Endothelial cell (in vitro differentiated cells): ENCODE measurements at regions not wholly inside any gene's neighbourhood (a gene's known extent, or its start where the extent isn't known, plus 50 kb on each side); places are given as distances from the start of the nearest gene placed in this dataset.
"Not testable (repeated sequence)": the region's sequence is repeated elsewhere in the genome, so short reads cannot be mapped to it uniquely, and the experiment has no call there.

Source experiments
- DNase-seq: peaks from one replicate; pipeline ENCODE4 v3.0.0; 2021; ENCODE audit warnings: low spot score
- H3K27ac Mint-ChIP-seq: one replicate; pipeline ENCODE4 v1.8.0; 2021; ENCODE audit warnings: mixed read lengths, inconsistent platforms; ENCODE audit not compliant: unreplicated experiment
- H3K27me3 Mint-ChIP-seq: one replicate; pipeline ENCODE4 v1.8.0; 2021; ENCODE audit warnings: mild to moderate bottlenecking, moderate library complexity, mixed read lengths, inconsistent platforms; ENCODE audit not compliant: unreplicated experiment
- H3K36me3 Mint-ChIP-seq: one replicate; pipeline ENCODE4 v1.8.0; 2021; ENCODE audit warnings: mild to moderate bottlenecking, low read depth, mixed read lengths, inconsistent platforms; ENCODE audit not compliant: unreplicated experiment
- H3K4me1 Mint-ChIP-seq: one replicate; pipeline ENCODE4 v1.8.0; 2021; ENCODE audit warnings: mild to moderate bottlenecking, mixed read lengths, inconsistent platforms; ENCODE audit not compliant: unreplicated experiment
- H3K4me3 Mint-ChIP-seq: one replicate; pipeline ENCODE4 v1.8.0; 2021; ENCODE audit warnings: mild to moderate bottlenecking, mixed read lengths, inconsistent platforms; ENCODE audit not compliant: unreplicated experiment
- H3K9me3 Mint-ChIP-seq: one replicate; pipeline ENCODE4 v1.8.0; 2021; ENCODE audit warnings: mixed read lengths, inconsistent platforms; ENCODE audit not compliant: unreplicated experiment
- CTCF ChIP-seq: fragments of 200-600 bp; sonication (generic); IDR thresholded peaks from one replicate; pipeline ENCODE4 v1.5.0; 2021; ENCODE audit warnings: antibody characterized with exemption; ENCODE audit not compliant: unreplicated experiment

DNA sequence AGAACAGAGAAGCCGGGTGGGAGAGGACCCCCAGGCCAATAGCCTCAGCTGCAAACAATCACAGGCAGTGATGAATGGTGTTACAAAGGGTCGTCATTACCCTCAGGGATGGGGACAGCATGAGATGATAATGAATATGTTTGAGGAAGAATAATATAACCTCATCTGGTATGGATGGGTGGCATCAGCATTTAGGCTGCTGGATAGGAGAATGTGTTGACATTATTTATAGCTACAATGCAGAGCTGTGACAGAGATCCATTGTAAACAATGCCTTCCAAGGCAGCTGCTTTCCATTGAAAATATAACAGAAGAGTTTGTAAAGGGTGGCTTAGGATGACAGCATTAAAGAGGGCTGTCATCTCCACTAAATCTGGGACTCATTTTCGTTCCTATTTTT lies 365.5 kb downstream of the KCNN2 start:
- no peaks in the 10 kb centered on the region for H3K9me3 Mint-ChIP-seq
- no peaks in the 10 kb centered on the region for H3K36me3 Mint-ChIP-seq
- TF ChIP-seq CTCF = no peak
- H3K27me3 Mint-ChIP-seq = no peaks in the 10 kb centered on the region
- H3K27ac Mint-ChIP-seq = no peak overlapping the region
- H3K4me3 Mint-ChIP-seq = no peak overlapping the region
- DNase-seq = no peak
- no peaks in the 10 kb centered on the region for H3K4me1 Mint-ChIP-seq

GRCh38 chr5:114726131-114726530 lies 364.3 kb downstream of the KCNN2 start:
- Mint-ChIP-seq H3K36me3 (no peaks in the 10 kb centered on the region), H3K4me3 (no peak overlapping the region), H3K9me3 (no peaks in the 10 kb centered on the region), H3K27me3 (no peaks in the 10 kb centered on the region), H3K27ac (no peak overlapping the region), H3K4me1 (no peaks in the 10 kb centered on the region)
- no peak for TF ChIP-seq CTCF
- DNase-seq = no peak

- DNase-seq = no peak
- Mint-ChIP-seq H3K36me3 (no peaks in the 10 kb centered on the region), H3K27me3 (no peaks in the 10 kb centered on the region), H3K4me3 (no peak overlapping the region), H3K4me1 (no peaks in the 10 kb centered on the region), H3K27ac (no peak overlapping the region), H3K9me3 (no peaks in the 10 kb centered on the region)
- TF ChIP-seq CTCF = no peak
Observed at GRCh38 chr5:114719268-114719667, 357.4 kb downstream of the KCNN2 start.

- no peak for TF ChIP-seq CTCF
- Mint-ChIP-seq H3K36me3 (no peaks in the 10 kb centered on the region), H3K27ac (no peak overlapping the region), H3K27me3 (no peaks in the 10 kb centered on the region), H3K4me3 (no peak overlapping the region), H3K4me1 (no peaks in the 10 kb centered on the region), H3K9me3 (no peaks in the 10 kb centered on the region)
- DNase-seq = no peak
Observed at GRCh38 chr5:114716955-114717354, 355.1 kb downstream of the KCNN2 start.

GRCh38 chr5:114704225-114704893 lies 342.5 kb downstream of the KCNN2 start:
- H3K27ac Mint-ChIP-seq, H3K27me3 Mint-ChIP-seq, H3K4me1 Mint-ChIP-seq, DNase-seq, H3K9me3 Mint-ChIP-seq, H3K4me3 Mint-ChIP-seq, H3K36me3 Mint-ChIP-seq: not testable (repeated sequence)
